Esophagus squamous epithelium (tissue), 5 donors: ENCODE measurements at regions not wholly inside any gene's neighbourhood (a gene's known extent, or its start where the extent isn't known, plus 50 kb on each side); places are given as distances from the start of the nearest gene placed in this dataset.
A peak's percentile ranks its signal among the peaks of the same experiment; 100 is the strongest.
"Not testable (repeated sequence)": the region's sequence is repeated elsewhere in the genome, so short reads cannot be mapped to it uniquely, and the experiment has no call there.

Source experiments
- DNase-seq: peaks from one replicate; lab custom pipeline; 2025; lab: John Stamatoyannopoulos, UW
- H3K27ac ChIP-seq, 4 donors: fragments of 200-600 bp; sonication (generic); one replicate each; pipeline ENCODE4 v1.5.1; 2016 to 2019; ENCODE audit warnings: mild to moderate bottlenecking in 1 of 4
- H3K27me3 ChIP-seq, 4 donors: fragments of 200-600 bp; sonication (generic); 1 replicate in 3 of 4; 2 replicates in 1 of 4; pipeline versions ENCODE4 v1.5.1 to v1.6.0; 2017 to 2021; ENCODE audit warnings: antibody characterized with exemption in 1 of 4
- H3K36me3 ChIP-seq, 3 donors: fragments of 200-600 bp; sonication (generic); one replicate each; pipeline ENCODE4 v1.5.1; 2016 to 2019
- H3K4me1 ChIP-seq, 3 donors: fragments of 200-600 bp; sonication (generic); one replicate each; pipeline ENCODE4 v1.5.1; 2017 to 2019
- H3K4me3 ChIP-seq, 4 donors: fragments of 200-600 bp; sonication (generic); 1 replicate in 3 of 4; 2 replicates in 1 of 4; pipeline ENCODE4 v1.5.1; 2016 to 2019; ENCODE audit warnings: mild to moderate bottlenecking in 2 of 4, moderate library complexity in 1 of 4
- H3K9me3 ChIP-seq, 3 donors: fragments of 200-600 bp; sonication (generic); one replicate each; pipeline ENCODE4 v1.5.1; 2016 to 2019
- WGBS, 2 donors: methylation state at CpG; one replicate each; pipeline ENCODE4 v1.1.5; 2018; 5-methylcytosine and 5-hydroxymethylcytosine counted together
- intact Hi-C: fragments of 100-400 bp; cut with DNase I; formaldehyde crosslinking; loops from one replicate; pipeline ENCODE4 v1.15.0; 2022
- donor health status: DM: yes; HTN: yes; CAD: no.

GRCh38 chr13:109257761-109258157, 528.6 kb downstream of the IRS2 start:
- peak overlapping the region in 3 of 4 donors; percentile 43 to 77 (median 69) for H3K27ac ChIP-seq
- intact Hi-C loops = not testable (repeated sequence)

More at GRCh38 chr13:109257761-109258157, 528.6 kb downstream of the IRS2 start:
- H3K36me3 ChIP-seq, H3K27me3 ChIP-seq, H3K9me3 ChIP-seq, H3K4me3 ChIP-seq, DNase-seq: not testable (repeated sequence)
- H3K4me1 ChIP-seq = peaks cover 0 to 18% (median 3%) of the 10 kb centered on the region in 3 donors
- WGBS, 2 donors = 93 to 95% methylated on average over 6 of the region's 6 CpGs
